ENCODE measurements at regions not wholly inside any gene's neighbourhood (a gene's known extent, or its start where the extent isn't known, plus 50 kb on each side); places are given as distances from the start of the nearest gene placed in this dataset.
"Not testable (repeated sequence)": the region's sequence is repeated elsewhere in the genome, so short reads cannot be mapped to it uniquely, and the experiment has no call there.

DNA sequence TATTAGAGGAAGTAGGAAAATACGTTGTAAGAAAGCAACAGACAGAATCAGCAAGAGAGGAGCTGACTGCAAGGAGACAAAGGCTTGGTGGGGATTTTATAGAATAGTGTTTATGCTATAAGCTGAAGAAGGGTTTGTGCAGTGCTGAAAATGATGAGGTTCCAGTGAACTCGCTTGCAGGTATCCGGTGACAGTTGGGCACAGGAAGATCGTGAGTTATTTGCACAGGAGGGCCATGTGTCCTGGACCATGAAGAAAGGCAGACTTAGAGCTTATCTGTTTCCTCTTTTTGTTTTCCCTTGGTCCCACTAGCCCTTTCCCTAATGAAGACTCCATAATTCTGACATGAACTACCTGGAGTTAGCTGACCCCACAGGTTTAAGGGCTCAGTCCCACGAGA lies 61.4 kb downstream of the NXNL2 start:
- DNase-seq = no peak

DNA sequence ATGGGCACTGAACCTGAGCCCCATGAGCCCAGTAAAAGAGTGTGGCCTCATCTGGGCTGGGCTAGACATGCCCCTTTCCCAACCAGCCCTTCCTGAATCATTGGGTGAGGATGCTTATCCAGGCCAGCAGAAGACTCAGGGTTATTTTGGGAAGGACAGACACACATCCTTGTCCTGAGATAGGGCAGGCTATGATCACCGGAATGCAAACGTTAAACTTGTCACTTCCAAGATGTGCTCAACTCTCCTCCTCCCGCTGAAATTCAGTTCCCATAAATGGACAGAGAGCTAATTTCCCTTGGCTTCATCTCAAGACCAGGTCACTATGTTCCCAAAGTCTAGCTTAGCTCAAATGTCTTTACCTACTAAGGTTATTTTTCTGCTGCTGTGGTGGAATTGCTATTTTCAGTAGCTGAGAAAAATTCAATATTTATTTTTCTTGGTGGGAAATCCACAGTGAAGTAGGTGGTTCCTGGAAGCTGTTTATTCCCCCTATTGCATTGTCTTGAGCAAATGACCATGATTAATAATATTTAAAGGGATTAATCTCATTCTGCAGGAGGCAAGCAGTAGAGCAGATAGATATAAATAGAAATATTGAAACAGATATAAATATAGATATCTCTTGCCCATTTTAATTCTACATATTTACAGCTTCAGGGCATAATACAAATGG lies 70.0 kb downstream of the NXNL2 start:
- no peak for DNase-seq

GRCh38 chr9:88605512-88606362 lies 70.8 kb downstream of the NXNL2 start:
- DNase-seq = no peak

GRCh38 chr9:88614359-88614758 lies 79.4 kb downstream of the NXNL2 start:
- no peak for DNase-seq

DNA sequence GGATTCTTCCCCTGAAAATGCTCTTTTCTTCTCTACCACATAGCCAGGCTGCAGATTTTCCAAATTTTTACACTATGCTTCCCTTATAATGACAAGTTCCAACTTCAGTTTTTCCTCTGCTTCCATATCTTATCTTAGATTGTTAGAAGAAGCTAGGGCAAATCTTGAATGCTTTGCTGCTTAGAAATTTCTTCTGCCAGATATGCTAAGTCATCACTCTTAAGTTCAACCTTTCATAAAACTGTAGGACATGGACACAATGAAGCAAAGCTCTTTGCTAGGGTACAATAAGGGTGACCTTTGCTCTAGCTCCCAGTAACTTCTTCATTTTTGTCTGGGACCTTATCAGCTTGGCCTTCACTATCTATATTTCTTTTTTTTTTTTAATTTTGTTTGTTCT lies 88.7 kb downstream of the NXNL2 start:
- no peak for DNase-seq

DNA sequence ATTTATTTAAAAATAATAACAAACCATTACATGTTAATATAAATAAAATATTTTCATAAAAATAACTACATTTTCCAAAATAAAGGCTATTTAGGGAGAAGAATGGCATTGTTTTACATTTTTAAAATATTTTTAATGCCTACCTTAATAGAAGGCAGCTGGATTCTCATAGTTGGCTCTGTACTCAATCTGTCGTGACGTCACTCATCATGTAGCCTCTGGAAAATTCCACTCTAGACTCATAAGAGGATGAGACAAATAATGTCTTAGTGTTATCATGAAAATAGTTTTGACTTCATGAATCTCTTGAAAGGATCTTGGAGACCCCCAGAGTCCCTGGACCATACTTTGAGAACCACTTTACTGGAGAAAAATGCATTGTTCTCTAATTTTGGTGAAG lies 93.1 kb downstream of the NXNL2 start:
- no peak for DNase-seq

- DNase-seq = no peak
Measured at GRCh38 chr9:88628811-88629210, 93.8 kb downstream of the NXNL2 start.

- DNase-seq = not testable (repeated sequence)
Measured at GRCh38 chr9:88630574-88630973, 95.6 kb downstream of the NXNL2 start.

DNA sequence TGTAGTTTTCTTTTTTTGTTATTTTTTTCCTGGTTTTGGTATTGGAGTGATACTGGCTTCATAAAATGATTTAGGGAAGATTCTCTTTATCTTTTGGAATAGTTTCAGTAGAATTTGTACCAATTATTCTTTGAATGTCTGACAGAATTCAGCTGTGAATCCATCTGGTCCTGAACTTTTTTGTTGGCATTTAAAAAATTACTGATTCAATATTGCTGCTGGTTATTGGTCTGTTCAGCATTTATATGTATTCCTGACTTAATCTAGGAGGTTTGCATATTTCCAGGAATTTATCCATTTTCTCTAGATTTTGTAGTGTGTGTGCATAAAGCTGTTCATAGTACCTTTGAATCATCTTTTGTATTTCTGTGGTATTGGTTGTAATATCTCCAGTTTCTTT lies 100.2 kb downstream of the NXNL2 start:
- no peak for DNase-seq

- DNase-seq = no peak
Measured at GRCh38 chr9:88641456-88642240, 106.7 kb downstream of the NXNL2 start.

GRCh38 chr9:88642336-88642735 lies 107.4 kb downstream of the NXNL2 start:
- no peak for DNase-seq

DNA sequence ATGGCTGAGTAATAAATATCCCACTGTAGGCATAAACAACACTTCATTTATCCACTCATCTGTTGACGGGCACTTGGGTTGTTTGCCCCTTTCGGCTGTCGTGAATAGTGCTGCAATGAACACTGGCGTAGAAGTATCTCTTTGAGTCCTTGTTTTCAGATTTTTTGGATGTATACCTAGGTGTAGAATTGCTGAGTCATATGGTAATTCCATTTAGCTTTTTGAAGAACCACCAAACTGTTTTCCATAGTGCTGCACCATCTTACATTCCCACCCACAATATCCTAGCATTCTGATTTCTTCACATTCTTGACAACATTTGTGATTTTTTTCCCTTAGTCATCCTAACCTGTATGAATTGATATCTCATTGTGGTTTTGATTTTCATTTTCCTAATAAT lies 109.0 kb downstream of the NXNL2 start:
- no peak for DNase-seq

DNA sequence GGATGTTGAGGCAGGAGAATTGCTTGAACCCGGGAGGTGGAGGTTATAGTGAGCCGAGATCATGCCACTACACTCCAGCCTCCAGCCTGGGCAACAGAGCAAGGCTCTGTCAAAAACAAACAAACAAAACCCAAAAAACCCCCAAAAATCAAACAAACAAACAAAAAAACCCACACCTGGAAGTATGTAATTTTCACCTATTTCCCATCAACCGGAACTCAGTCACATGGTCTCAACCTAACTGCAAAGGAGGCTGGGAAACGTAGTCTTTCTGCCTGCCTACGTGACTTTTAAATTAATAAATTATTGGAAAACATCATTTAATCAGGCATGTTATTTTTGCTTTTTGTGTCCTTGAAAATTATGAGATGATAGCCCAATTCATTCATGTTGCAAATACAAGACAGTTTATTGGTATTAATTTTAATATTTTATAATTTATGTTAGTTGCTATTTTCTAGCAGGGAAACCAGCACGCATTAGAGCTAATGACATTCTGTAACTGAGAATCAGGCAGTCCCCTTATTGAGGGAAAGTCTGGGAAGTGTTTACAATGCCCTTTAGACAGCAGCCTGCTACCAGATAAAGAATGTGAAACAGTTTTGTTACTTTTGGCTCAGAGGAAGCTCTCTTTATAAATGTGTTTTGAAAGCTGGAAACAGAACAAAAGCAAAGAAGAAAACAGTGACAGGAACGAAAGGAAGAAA lies 110.3 kb downstream of the NXNL2 start:
- DNase-seq = no peak

GRCh38 chr9:88645879-88646199 lies 110.9 kb downstream of the NXNL2 start:
- no peak for DNase-seq

DNA sequence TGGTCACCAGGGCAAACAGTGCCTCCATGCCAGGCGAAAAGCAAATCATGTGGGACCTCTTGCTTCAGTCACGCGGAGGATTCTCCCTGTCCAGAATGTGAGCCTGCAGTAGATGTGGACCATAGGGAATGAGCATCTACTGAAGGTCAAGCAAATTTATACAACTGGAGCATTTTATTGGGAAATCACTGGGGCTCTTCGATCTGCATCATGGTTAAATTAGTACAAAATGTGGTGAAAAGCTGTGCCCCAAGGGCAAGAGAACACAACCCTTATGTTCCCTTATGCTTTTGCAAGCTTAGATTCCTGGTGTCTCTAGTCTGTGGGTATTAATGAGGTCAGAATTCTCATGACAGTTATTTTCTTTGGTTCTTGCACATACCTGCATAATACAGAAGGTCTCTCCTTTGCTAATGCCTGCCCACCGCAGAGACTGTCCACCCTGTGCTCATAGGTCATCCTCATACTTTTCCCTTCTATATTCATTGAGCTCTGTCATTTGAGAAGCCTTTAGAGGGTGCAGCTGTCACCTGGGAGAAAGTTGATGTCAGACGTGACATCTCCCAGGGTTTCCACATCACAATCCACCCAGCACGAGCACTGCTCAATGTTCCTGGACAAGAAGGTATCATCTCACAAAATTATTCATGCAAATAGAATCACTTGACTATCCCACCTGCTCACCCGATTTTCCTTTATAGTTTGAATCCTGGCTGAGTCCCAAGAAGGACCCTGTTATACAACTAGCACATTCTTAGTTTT lies 111.7 kb downstream of the NXNL2 start:
- DNase-seq = no peak

GRCh38 chr9:88651682-88652633 lies 117.0 kb downstream of the NXNL2 start:
- no peak for DNase-seq

DNA sequence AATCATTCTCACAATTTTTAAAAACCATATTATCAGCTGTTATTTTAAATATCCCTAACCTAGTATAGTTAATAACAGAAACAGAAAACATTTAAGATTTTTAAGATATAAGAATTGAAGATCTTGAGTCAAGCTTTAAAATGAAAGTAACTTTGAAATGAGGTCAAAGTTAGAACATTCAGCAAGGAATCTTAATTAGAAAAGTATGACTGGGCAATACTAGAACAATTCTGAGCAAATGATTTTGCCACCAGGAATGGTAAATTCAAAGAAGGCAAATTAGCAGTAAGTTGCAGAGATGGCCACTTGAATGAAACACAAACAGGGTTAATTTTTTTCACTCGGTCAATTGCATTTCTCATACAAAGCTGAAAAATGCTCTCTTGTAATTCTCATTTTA lies 117.9 kb downstream of the NXNL2 start:
- DNase-seq = no peak

GRCh38 chr9:88653406-88653805 lies 118.4 kb downstream of the NXNL2 start:
- DNase-seq = no peak

- DNase-seq = no peak
Measured at GRCh38 chr9:88653911-88654310, 118.9 kb downstream of the NXNL2 start.

DNA sequence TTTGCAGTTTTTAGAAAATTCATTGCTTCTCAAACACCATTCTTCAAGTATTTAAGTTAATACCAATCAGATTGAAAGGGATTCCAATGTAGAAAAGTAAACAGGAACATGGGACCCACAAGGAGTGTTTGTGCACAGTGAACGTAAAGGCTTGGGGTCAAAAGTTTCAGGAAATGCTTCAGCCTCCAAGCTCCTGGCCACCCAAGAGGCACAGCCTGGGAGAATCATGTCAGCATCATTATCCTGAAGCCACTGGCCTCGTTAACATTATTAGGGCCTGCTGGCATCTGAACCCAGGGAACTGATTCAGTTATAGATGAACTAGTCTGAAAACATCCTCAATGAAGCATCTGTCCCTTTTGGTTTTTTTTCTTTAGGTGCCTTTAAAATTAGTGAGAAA lies 122.9 kb downstream of the NXNL2 start:
- DNase-seq = no peak

- DNase-seq = no peak
Measured at GRCh38 chr9:88658311-88658822, 123.4 kb downstream of the NXNL2 start.

Data from stimulated activated CD4-positive, alpha-beta T cell treated with anti-CD3 and anti-CD28 coated beads, Interleukin-4, amount 100 ng/mL, for 4 hours (primary cell).